HL-60 (cell line): ENCODE measurements at regions not wholly inside any gene's neighbourhood (a gene's known extent, or its start where the extent isn't known, plus 50 kb on each side); places are given as distances from the start of the nearest gene placed in this dataset.

Source experiments
- DNase-seq, 2 experiments: peaks; one replicate each; pipeline ENCODE4 v3.0.0-alpha.2; 2010 to 2020; ENCODE audit warnings: low read depth in 1 of 2, low spot score in 1 of 2
- H3K27ac ChIP-seq: fragments of 250-450 bp; sonication (Bioruptor Pico); replicated peaks from 2 replicates; pipeline ENCODE4 v1.5.1; 2020; ENCODE audit warnings: mild to moderate bottlenecking, moderate library complexity
- H3K27me3 ChIP-seq: fragments of 250-450 bp; sonication (Bioruptor Pico); 2 replicates; pipeline ENCODE4 v1.5.1; 2021; ENCODE audit warnings: mild to moderate bottlenecking, moderate library complexity; ENCODE audit not compliant: insufficient read depth, poor library complexity, severe bottlenecking
- H3K4me3 ChIP-seq: replicated peaks from 2 replicates; pipeline ENCODE4 v1.5.1; 2011; ENCODE audit warnings: mild to moderate bottlenecking, control low read depth, low read length; ENCODE audit not compliant: insufficient read depth
- GABPA ChIP-seq: IDR thresholded peaks from 2 replicates; pipeline ENCODE4 v1.6.1; 2012; ENCODE audit warnings: low read depth
- POLR2AphosphoS5 ChIP-seq: IDR thresholded peaks from 2 replicates; pipeline ENCODE4 v1.6.1; 2012; ENCODE audit warnings: low read depth
- SPI1 ChIP-seq: IDR thresholded peaks from 2 replicates; pipeline ENCODE4 v1.6.1; 2012; ENCODE audit warnings: low read depth, mild to moderate bottlenecking, borderline replicate concordance
- TF ChIP-seq, protein P1 (sequence below): IDR thresholded peaks from one replicate; pipeline ENCODE4 v1.5.1; 2011; ENCODE audit warnings: low read length, control low read depth, inconsistent platforms; ENCODE audit not compliant: insufficient read depth
- TF ChIP-seq, protein P2 (sequence below): IDR thresholded peaks from 2 replicates; pipeline ENCODE4 v1.6.1; 2012; ENCODE audit warnings: low read depth; ENCODE audit not compliant: insufficient replicate concordance

GRCh38 chr13:109647699-109648098 is 138.7 kb downstream of the IRS2 start:
- no peak for DNase-seq
- TF ChIP-seq, protein P1, sequence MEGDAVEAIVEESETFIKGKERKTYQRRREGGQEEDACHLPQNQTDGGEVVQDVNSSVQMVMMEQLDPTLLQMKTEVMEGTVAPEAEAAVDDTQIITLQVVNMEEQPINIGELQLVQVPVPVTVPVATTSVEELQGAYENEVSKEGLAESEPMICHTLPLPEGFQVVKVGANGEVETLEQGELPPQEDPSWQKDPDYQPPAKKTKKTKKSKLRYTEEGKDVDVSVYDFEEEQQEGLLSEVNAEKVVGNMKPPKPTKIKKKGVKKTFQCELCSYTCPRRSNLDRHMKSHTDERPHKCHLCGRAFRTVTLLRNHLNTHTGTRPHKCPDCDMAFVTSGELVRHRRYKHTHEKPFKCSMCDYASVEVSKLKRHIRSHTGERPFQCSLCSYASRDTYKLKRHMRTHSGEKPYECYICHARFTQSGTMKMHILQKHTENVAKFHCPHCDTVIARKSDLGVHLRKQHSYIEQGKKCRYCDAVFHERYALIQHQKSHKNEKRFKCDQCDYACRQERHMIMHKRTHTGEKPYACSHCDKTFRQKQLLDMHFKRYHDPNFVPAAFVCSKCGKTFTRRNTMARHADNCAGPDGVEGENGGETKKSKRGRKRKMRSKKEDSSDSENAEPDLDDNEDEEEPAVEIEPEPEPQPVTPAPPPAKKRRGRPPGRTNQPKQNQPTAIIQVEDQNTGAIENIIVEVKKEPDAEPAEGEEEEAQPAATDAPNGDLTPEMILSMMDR = no peak
- H3K27ac ChIP-seq = no peak overlapping the region
- no peak overlapping the region for H3K4me3 ChIP-seq
- no peaks in the 10 kb centered on the region for H3K27me3 ChIP-seq

DNA sequence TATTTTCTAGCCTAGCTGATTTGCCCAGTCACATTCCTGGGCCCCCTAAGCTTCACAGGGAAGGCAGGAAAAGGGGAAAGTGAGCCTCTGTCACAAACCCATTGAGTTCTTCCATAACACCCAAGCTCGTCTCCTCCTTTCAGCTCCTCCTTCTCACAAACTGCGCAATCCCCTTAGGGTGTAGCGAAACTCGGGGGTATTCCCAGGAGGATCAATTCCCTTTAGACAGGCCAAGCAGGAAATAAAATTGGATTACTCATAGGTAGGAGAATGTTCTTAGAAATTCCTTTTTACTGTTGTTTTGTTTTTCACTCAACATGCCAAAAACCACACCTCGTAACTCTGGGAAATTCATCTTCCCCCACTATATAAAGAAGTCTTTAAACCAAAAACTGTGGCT is 139.3 kb downstream of the IRS2 start:
- TF ChIP-seq GABPA = no peak
- Histone ChIP-seq H3K27me3 (no peaks in the 10 kb centered on the region), H3K4me3 (no peak overlapping the region), H3K27ac (no peak overlapping the region)
- DNase-seq = no peak

DNA sequence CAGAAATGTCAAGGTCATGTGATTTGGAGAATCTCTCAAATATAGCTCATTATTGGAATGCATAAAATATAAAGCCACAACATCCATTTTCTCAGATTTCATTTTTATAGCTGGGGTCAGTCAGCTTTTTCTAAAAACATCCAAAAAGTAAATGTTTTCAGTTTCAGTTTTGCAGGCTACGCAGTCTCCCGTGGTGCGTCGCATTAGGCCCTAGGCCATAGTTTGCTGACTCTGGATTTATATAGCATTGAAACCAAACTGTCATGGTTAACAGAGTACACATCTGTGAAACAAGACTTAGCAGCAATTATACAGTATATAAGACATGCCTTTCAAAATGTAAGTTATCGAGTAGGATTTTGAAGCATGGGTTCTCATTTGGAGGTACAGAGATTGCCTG is 140.0 kb downstream of the IRS2 start:
- H3K27ac ChIP-seq = no peak overlapping the region

DNA sequence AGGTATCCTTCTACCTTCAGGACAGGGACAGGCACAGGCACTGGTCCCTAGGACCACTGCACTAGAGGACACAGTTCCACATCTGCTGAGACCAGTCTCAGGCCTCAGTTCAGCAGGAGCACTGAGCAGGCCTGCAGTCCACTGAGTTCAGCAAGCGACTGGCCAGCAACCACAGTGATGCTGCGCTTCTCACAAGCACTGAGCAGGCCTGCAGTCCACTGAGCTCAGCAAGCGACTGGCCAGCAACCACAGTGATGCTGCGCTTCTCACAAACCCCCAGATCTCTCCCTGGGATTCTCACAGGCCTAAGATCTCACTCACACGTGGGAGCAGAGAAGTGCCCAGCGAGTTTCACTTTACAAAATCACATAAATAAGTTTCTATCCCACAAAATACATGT is 140.6 kb downstream of the IRS2 start:
- H3K27ac ChIP-seq = no peak overlapping the region
- no peak overlapping the region for H3K4me3 ChIP-seq
- TF ChIP-seq GABPA (no peak), POLR2AphosphoS5 (no peak)
- TF ChIP-seq, protein P1 = no peak
- TF ChIP-seq, protein P2, sequence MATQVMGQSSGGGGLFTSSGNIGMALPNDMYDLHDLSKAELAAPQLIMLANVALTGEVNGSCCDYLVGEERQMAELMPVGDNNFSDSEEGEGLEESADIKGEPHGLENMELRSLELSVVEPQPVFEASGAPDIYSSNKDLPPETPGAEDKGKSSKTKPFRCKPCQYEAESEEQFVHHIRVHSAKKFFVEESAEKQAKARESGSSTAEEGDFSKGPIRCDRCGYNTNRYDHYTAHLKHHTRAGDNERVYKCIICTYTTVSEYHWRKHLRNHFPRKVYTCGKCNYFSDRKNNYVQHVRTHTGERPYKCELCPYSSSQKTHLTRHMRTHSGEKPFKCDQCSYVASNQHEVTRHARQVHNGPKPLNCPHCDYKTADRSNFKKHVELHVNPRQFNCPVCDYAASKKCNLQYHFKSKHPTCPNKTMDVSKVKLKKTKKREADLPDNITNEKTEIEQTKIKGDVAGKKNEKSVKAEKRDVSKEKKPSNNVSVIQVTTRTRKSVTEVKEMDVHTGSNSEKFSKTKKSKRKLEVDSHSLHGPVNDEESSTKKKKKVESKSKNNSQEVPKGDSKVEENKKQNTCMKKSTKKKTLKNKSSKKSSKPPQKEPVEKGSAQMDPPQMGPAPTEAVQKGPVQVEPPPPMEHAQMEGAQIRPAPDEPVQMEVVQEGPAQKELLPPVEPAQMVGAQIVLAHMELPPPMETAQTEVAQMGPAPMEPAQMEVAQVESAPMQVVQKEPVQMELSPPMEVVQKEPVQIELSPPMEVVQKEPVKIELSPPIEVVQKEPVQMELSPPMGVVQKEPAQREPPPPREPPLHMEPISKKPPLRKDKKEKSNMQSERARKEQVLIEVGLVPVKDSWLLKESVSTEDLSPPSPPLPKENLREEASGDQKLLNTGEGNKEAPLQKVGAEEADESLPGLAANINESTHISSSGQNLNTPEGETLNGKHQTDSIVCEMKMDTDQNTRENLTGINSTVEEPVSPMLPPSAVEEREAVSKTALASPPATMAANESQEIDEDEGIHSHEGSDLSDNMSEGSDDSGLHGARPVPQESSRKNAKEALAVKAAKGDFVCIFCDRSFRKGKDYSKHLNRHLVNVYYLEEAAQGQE = no peak
- H3K27me3 ChIP-seq = no peaks in the 10 kb centered on the region
- DNase-seq = no peak

More for the DNA sequence above, 140.0 kb downstream of the IRS2 start:
- no peak overlapping the region for H3K4me3 ChIP-seq
- no peak for DNase-seq
- TF ChIP-seq SPI1 (no peak), GABPA (no peak), POLR2AphosphoS5 (no peak)
- TF ChIP-seq, protein P2 = no peak
- TF ChIP-seq, protein P1 = no peak
- no peaks in the 10 kb centered on the region for H3K27me3 ChIP-seq
